ENCODE measurements at regions not wholly inside any gene's neighbourhood (a gene's known extent, or its start where the extent isn't known, plus 50 kb on each side); places are given as distances from the start of the nearest gene placed in this dataset.
"Not testable (repeated sequence)": the region's sequence is repeated elsewhere in the genome, so short reads cannot be mapped to it uniquely, and the experiment has no call there.

DNA sequence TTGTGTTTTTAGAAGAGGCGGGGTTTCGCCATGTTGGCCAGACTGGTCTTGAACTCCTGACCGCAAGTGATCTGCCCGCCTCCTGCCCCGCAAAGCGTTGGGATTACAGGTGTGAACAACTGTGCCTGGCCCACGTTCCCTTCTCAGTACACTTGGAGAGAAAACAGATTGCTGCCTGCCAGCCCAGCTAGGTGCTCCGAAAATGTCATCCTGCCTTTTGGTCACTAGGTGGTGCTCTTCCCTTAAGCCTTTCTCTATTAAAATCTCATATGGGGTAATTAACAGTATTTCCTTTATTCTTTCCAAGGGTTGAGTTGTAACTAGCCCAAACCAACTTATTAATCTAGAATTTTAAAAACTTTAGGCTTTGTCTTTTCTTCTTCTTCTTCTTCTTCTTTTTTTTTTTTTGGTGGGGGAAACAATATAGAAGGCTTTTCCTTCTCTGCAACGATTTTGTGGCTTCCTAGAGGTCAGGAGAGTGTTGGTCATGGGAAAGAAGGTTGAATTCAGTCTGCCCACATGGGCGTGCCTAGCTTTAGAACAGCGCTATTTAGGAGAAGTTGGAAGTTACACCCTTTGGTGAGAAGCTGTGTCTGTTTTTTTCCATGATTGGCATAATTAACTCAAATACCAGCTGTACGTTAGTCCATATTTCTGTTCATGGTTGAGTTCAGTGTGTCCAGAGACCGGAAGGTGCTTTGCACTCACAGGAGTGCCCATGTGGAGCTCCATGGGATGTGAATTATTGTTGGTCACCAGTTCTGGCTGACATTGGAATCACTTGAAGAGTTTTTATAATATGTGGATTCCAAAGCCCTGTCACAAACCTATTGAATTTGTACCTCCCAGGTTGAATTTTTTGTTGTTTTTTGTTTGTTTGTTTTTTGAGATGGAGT lies 110.1 kb downstream of the LAT start:
- ATAC-seq, result peak; percentile 84
- H3K36me3 ChIP-seq (replicated peaks in 1 of 2; ENCODE audit: insufficient read depth in 1 of 2, low read depth in 2 of 2); H3K27ac ChIP-seq; DNase-seq; H3K9me3 ChIP-seq; H3K4me3 ChIP-seq; intact Hi-C loops (cut with DNase I); H3K27me3 ChIP-seq; H3K4me1 ChIP-seq: not testable (repeated sequence)
- TF ChIP-seq, protein P1, sequence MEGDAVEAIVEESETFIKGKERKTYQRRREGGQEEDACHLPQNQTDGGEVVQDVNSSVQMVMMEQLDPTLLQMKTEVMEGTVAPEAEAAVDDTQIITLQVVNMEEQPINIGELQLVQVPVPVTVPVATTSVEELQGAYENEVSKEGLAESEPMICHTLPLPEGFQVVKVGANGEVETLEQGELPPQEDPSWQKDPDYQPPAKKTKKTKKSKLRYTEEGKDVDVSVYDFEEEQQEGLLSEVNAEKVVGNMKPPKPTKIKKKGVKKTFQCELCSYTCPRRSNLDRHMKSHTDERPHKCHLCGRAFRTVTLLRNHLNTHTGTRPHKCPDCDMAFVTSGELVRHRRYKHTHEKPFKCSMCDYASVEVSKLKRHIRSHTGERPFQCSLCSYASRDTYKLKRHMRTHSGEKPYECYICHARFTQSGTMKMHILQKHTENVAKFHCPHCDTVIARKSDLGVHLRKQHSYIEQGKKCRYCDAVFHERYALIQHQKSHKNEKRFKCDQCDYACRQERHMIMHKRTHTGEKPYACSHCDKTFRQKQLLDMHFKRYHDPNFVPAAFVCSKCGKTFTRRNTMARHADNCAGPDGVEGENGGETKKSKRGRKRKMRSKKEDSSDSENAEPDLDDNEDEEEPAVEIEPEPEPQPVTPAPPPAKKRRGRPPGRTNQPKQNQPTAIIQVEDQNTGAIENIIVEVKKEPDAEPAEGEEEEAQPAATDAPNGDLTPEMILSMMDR (IDR thresholded peaks at IDR 0.05), result peak in 5 of 7 experiments; percentile 12 to 36 (median 32)
- 16 to 17% methylated on average over 6 to 8 of the region's 13 CpGs for WGBS, 2 donors

DNA sequence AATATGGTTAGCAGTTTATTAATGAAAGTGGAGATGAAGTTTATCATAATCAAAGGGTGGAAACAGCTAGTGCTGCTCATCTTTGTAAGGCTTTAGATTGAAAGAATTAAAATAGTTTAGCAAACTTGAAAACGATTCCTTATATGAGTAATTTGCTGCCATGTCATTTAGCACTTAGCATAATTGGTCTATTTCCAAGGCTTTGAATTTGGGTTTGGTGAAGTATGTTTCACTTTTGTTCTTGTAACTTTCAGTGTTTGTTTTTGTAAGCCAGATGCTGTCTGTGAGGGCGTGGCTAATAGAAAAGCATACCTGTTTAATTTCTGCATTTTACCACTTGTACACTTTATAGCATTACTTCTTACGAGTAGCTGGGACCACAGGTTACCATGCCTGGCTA lies 109.5 kb downstream of the LAT start:
- intact Hi-C loops (cut with DNase I); H3K36me3 ChIP-seq (replicated peaks in 1 of 2; ENCODE audit: insufficient read depth in 1 of 2, low read depth in 2 of 2); ATAC-seq: not testable (repeated sequence)

DNA sequence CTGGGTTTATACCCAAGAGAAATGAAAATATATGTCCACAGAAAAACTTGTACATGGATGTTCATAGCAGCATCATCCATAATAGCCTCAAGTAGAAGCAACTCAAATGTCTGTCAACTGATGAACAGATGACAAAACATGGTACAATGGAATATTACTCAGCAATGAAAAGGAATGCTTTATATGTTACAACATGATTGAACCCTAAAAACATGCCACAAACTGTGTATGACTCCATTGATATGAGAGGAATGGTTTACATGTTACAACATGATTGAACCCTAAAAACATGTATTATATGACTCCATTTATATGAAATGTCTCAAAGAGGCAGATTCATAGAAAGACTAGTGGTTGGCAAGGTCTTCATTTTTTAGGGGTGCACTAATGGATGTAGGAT lies 104.8 kb downstream of the LAT start:
- H3K27ac ChIP-seq; H3K4me3 ChIP-seq; DNase-seq; H3K27me3 ChIP-seq; intact Hi-C loops (cut with DNase I); H3K9me3 ChIP-seq; H3K36me3 ChIP-seq (replicated peaks in 1 of 2; ENCODE audit: insufficient read depth in 1 of 2, low read depth in 2 of 2); ATAC-seq; H3K4me1 ChIP-seq: not testable (repeated sequence)

More for the DNA sequence above, 109.5 kb downstream of the LAT start:
- not testable (repeated sequence) for H3K9me3 ChIP-seq, H3K27ac ChIP-seq, H3K27me3 ChIP-seq, H3K4me1 ChIP-seq, DNase-seq, H3K4me3 ChIP-seq
- 43 to 45% methylated on average over 3 of the region's 3 CpGs for WGBS, 2 donors

DNA sequence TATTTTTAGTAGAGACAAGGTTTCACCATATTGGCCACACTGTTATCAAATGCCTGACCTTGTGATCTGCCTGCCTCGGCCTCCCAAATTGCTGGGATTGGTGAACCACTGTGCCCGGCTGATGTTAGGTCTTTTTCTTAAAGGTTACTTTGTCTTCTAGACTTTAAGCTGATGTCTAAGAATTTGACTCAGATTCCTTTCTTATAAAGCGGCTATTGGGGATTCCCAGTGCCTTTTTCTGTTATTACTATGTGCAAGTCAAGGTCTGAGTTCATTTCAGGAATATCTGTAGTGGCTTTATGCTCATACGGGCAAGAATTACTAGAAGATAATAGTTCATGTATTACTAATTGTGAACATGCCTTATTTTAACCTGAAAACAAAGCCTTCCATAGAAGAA lies 102.8 kb downstream of the LAT start:
- H3K27me3 ChIP-seq; ATAC-seq; H3K9me3 ChIP-seq; H3K27ac ChIP-seq; H3K4me1 ChIP-seq; H3K36me3 ChIP-seq (replicated peaks in 1 of 2; ENCODE audit: insufficient read depth in 1 of 2, low read depth in 2 of 2); H3K4me3 ChIP-seq; DNase-seq; intact Hi-C loops (cut with DNase I): not testable (repeated sequence)
- 56 to 66% methylated on average over 4 of the region's 4 CpGs for WGBS, 2 donors

DNA sequence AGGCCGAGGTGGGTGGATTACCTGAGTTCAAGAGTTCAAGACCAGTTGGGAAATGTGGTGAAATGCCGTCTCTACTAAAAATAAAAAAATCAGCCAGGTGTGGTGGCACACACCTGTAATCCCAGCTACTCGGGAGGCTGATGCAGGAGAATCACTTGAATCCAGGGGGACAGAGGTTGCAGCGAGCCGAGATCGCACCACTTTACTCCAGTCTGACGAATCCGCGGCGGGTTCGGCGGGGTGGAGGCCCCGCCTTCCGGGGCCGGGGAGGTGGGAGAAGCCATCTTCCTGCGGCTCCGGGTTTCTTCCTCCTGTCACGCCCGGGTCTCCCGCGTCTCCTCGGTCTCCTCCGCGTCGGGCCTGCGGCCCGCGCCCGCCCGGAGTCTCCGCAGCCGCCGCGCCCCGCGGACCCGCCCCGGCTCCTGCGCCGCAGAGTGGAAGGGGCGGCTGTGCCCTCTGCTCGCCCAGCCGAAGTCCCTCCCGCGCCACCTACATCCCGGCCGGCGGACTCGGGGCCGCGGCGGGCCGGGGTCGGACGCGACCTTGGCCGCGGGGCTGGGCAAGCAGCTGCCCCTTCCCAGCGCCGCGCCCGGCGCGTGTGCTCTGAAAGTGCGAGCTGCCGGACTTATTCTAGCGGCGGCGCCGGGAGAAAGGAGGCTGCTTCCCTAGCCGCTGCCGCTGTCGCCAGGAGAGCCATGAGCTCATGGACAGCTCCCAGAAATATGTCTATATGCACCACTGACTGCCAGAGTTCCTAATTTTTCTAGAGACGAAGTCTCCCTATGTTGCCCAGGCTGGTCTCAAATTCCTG lies 97.2 kb downstream of the LAT start:
- intact Hi-C loops (cut with DNase I); H3K9me3 ChIP-seq; H3K27me3 ChIP-seq; H3K4me1 ChIP-seq; H3K36me3 ChIP-seq (replicated peaks in 1 of 2; ENCODE audit: insufficient read depth in 1 of 2, low read depth in 2 of 2); H3K4me3 ChIP-seq; H3K27ac ChIP-seq: not testable (repeated sequence)
- DNase-seq, result peak in 1 of 4 donors; percentile 29
- peak; percentile 65 for ATAC-seq
- 9 to 16% methylated on average over 8 to 11 of the region's 74 CpGs for WGBS, 2 donors

DNA sequence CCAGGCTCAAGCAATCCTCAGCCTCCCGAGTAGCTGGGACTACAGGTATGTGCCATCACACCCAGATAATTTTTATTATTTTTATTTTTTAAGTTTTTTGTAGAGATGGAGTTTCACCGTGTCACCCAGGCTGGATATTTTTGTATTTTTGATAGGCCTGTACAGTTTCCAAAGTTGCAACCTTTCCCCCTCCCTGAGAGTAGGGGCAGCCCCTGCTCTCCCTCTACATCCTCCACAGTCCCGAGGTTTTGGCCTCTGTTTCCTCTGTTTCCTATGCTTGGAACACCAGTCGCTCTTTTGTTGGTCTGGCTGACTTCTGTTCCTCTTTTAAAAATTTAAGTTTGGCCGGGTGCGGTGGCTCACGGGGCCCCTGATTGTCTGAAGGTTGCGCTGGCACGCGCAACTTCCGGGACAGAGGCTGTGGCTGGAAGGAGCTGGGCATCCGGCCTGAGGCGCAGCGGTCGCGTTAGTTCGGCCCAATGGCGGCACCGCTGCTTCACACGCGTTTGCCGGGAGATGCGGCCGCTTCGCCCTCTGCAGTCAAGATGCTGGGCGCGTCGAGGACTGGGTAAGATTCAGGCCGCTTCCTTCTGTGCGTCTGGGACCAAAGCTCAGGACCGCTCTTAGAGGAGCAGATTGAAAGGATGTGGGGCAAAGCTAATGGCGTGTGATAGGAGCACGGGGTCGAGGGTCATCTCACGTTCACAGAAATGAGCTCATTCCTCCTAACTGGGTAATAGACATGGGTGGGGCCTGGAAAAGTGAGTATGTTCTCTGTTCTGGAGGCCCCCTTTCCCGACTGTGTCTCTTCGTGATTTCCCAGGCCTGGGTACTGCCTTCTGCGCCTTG lies 89.9 kb downstream of the LAT start:
- H3K36me3 ChIP-seq (replicated peaks in 1 of 2; ENCODE audit: insufficient read depth in 1 of 2, low read depth in 2 of 2); H3K9me3 ChIP-seq; H3K27me3 ChIP-seq; intact Hi-C loops (cut with DNase I); H3K4me1 ChIP-seq; H3K4me3 ChIP-seq: not testable (repeated sequence)
- ATAC-seq (peak; percentile 85), DNase-seq (peak in 1 of 4 donors; percentile 37)
- TF ChIP-seq POLR2A (IDR thresholded peaks at IDR 0.05), result peak in 1 of 3 donors; percentile 17
- H3K27ac ChIP-seq, result peak overlapping the region in 2 of 4 donors; percentile 66
- 21 to 54% methylated on average over 17 to 38 of the region's 38 CpGs for WGBS, 2 donors

DNA sequence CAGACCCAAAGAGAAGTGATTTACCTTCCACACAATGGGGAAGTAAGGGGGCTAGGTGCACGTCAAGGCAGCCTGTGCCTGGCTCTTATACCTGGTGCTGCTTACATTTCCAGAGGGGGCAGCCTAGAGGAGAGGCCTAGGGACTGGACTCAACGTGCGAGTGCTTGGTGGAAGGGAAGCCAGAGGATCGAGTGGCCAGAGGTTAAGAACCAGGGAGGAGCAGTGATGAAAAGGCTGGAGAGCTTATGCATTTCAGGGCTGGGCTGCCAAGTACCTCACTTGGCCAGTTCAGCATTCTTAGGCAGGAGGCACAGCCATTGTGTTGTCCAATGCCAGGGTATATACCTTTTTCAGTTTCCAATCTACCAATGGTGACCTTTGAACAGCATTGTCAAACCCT lies 77.4 kb downstream of the LAT start:
- intact Hi-C loops (cut with DNase I); H3K9me3 ChIP-seq; H3K27ac ChIP-seq; ATAC-seq; DNase-seq; H3K4me3 ChIP-seq; H3K4me1 ChIP-seq; H3K36me3 ChIP-seq (replicated peaks in 1 of 2; ENCODE audit: insufficient read depth in 1 of 2, low read depth in 2 of 2); H3K27me3 ChIP-seq: not testable (repeated sequence)
- WGBS, 2 donors, result no CpG with 5 or more reads among the region's 4 CpGs

DNA sequence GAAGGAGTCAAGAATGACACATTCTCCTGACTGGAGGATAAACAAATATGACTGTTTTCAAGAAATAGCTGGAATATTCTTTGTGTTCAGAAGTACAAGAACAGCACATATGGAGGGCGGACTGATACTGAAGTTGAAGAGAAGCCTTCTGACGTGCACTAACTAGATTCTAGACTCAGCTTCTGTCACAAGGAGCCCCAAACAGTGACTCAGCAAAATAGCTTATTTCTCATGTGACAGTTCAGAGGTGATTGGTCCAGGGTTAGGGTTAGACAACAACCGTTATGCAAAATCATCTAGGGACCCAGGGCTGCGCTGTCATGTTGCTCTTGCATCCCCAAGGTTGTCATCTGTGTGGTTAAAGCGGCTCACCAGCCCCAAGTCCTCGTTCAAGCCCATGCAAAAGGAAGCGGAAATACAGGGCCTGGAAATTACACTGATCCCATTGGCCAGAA lies 76.6 kb downstream of the LAT start:
- H3K4me3 ChIP-seq; H3K27ac ChIP-seq; ATAC-seq; H3K27me3 ChIP-seq; H3K9me3 ChIP-seq; H3K4me1 ChIP-seq; intact Hi-C loops (cut with DNase I); H3K36me3 ChIP-seq (replicated peaks in 1 of 2; ENCODE audit: insufficient read depth in 1 of 2, low read depth in 2 of 2); DNase-seq: not testable (repeated sequence)
- WGBS, 2 donors, result no CpG with 5 or more reads among the region's 7 CpGs

DNA sequence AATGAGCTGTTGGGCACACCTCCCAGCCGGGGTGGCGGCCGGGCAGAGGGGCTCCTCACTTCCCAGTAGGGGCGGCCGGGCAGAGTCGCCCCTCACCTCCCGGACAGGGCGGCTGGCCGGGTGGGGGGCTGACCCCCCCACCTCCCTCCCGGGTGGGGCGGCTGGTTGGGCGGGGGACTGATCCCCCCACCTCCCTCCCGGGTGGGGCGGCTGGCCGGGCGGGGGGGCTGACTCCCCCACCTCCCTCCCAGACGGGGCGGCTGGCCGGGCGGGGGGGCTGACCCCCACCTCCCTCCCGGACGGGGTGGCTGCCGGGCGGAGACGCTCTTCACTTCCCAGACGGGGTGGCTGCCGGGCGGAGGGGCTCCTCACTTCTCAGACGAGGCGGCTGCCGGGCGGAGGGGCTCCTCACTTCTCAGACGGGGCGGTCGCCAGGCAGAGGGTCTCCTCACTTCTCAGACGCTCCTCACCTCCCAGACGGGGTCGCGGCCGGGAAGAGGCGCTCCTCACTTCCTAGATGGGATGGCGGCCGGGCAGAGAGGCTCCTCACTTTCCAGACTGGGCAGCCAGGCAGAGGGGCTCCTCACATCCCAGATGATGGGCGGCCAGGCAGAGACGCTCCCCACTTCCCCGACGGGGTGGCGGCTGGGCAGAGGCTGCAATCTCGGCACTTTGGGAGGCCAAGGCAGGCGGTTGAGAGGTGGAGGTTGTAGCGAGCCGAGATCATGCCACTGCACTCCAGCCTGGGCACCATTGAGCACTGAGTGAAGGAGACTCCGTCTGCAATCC lies 75.4 kb downstream of the LAT start:
- H3K27ac ChIP-seq; H3K4me1 ChIP-seq; DNase-seq; H3K27me3 ChIP-seq; H3K36me3 ChIP-seq (replicated peaks in 1 of 2; ENCODE audit: insufficient read depth in 1 of 2, low read depth in 2 of 2); H3K4me3 ChIP-seq; H3K9me3 ChIP-seq; intact Hi-C loops (cut with DNase I); ATAC-seq: not testable (repeated sequence)
- WGBS, 2 donors, result no CpG with 5 or more reads among the region's 53 CpGs

Measured in body of pancreas (tissue), 4 donors.